NCI-H2107 (cell line): ENCODE measurements at regions not wholly inside any gene's neighbourhood (a gene's known extent, or its start where the extent isn't known, plus 50 kb on each side); places are given as distances from the start of the nearest gene placed in this dataset.
"Not testable (repeated sequence)": the region's sequence is repeated elsewhere in the genome, so short reads cannot be mapped to it uniquely, and the experiment has no call there.

ENCODE experiments used
- DNase-seq: peaks from one replicate; lab custom pipeline; 2025; lab: John Stamatoyannopoulos, UW

- no peak for DNase-seq
Observed at GRCh38 chr15:54841701-54842305, 354.9 kb downstream of the RSL24D1 start.

- DNase-seq, result no peak
Observed at GRCh38 chr15:54840621-54841398, 355.9 kb downstream of the RSL24D1 start.

- no peak for DNase-seq
Observed at GRCh38 chr15:54839379-54839778, 357.4 kb downstream of the RSL24D1 start.

- DNase-seq, result no peak
Observed at GRCh38 chr15:54836052-54836795, 360.5 kb downstream of the RSL24D1 start.

- DNase-seq, result no peak
Observed at GRCh38 chr15:54829821-54830220, 366.9 kb downstream of the RSL24D1 start.

- DNase-seq, result no peak
Observed at GRCh38 chr15:54820811-54821210, 375.9 kb downstream of the RSL24D1 start.

GRCh38 chr15:54820098-54820497 is 376.6 kb downstream of the RSL24D1 start:
- no peak for DNase-seq

GRCh38 chr15:54816401-54816800 is 380.3 kb downstream of the RSL24D1 start:
- no peak for DNase-seq

GRCh38 chr15:54815556-54815955 is 381.2 kb downstream of the RSL24D1 start:
- DNase-seq, result no peak

- no peak for DNase-seq
Observed at GRCh38 chr15:54812383-54812782, 384.4 kb downstream of the RSL24D1 start.

GRCh38 chr15:54810496-54810895 is 386.2 kb downstream of the RSL24D1 start:
- no peak for DNase-seq

- no peak for DNase-seq
Observed at GRCh38 chr15:54810031-54810430, 386.7 kb downstream of the RSL24D1 start.

GRCh38 chr15:54808321-54808720 is 388.4 kb downstream of the RSL24D1 start:
- no peak for DNase-seq

- DNase-seq, result no peak
Observed at GRCh38 chr15:54803987-54804386, 392.8 kb downstream of the RSL24D1 start.

GRCh38 chr15:54803134-54803808 is 393.5 kb downstream of the RSL24D1 start:
- DNase-seq, result no peak

GRCh38 chr15:54792526-54792925 is 404.2 kb downstream of the RSL24D1 start:
- DNase-seq, result no peak

GRCh38 chr15:54790693-54791092 is 406.0 kb downstream of the RSL24D1 start:
- DNase-seq, result no peak

- no peak for DNase-seq
Observed at GRCh38 chr15:54789376-54789775, 407.4 kb downstream of the RSL24D1 start.

GRCh38 chr15:54781220-54781619 is 415.5 kb downstream of the RSL24D1 start:
- not testable (repeated sequence) for DNase-seq

- no peak for DNase-seq
Observed at GRCh38 chr15:54779271-54779670, 417.5 kb downstream of the RSL24D1 start.

GRCh38 chr15:54776410-54776809 is 420.3 kb downstream of the RSL24D1 start:
- no peak for DNase-seq

- DNase-seq, result no peak
Observed at GRCh38 chr15:54772663-54773062, 424.1 kb downstream of the RSL24D1 start.
